Osteoblast (primary cell): ENCODE measurements at regions not wholly inside any gene's neighbourhood (a gene's known extent, or its start where the extent isn't known, plus 50 kb on each side); places are given as distances from the start of the nearest gene placed in this dataset.

ENCODE experiments used
- DNase-seq: peaks from one replicate; pipeline ENCODE4 v3.0.0; 2011; ENCODE audit warnings: low spot score, mixed read lengths; ENCODE audit not compliant: insufficient read length; ENCODE audit errors: missing footprints
- H2AFZ ChIP-seq: 2 replicates; pipeline ENCODE4 v1.6.0; 2011; ENCODE audit warnings: mild to moderate bottlenecking, low read length
- H3K27ac ChIP-seq: 2 replicates; pipeline ENCODE4 v1.5.1; 2011; ENCODE audit warnings: mild to moderate bottlenecking, low read depth, low read length, moderate library complexity
- H3K27me3 ChIP-seq: 2 replicates; pipeline ENCODE4 v1.6.0; 2012; ENCODE audit warnings: mild to moderate bottlenecking, control low read depth, inconsistent platforms, low read length, moderate library complexity; ENCODE audit not compliant: insufficient read depth
- H3K36me3 ChIP-seq: 2 replicates; pipeline ENCODE4 v1.5.1; 2011; ENCODE audit warnings: mild to moderate bottlenecking, low read length, control low read depth, moderate library complexity; ENCODE audit not compliant: insufficient read depth
- H3K4me1 ChIP-seq: 2 replicates; pipeline ENCODE4 v1.5.1; 2011; ENCODE audit warnings: mild to moderate bottlenecking, low read length, control low read depth, moderate library complexity; ENCODE audit not compliant: insufficient read depth
- H3K4me2 ChIP-seq: 2 replicates; pipeline ENCODE4 v1.6.0; 2011; ENCODE audit warnings: mild to moderate bottlenecking, low read length; ENCODE audit not compliant: insufficient read depth
- H3K4me3 ChIP-seq: fragments of 200-600 bp; sonication (generic); 3 replicates; pipeline ENCODE4 v1.5.1; 2012; ENCODE audit warnings: mild to moderate bottlenecking, low read length, inconsistent platforms; ENCODE audit not compliant: insufficient read depth
- H3K79me2 ChIP-seq: 2 replicates; pipeline ENCODE4 v1.6.0; 2012; ENCODE audit warnings: mild to moderate bottlenecking, low read length, control low read depth, inconsistent platforms; ENCODE audit not compliant: insufficient read depth
- H3K9me3 ChIP-seq: 2 replicates; pipeline ENCODE4 v1.5.1; 2011; ENCODE audit warnings: low read depth, low read length, control low read depth
- H4K20me1 ChIP-seq: 2 replicates; pipeline ENCODE4 v1.6.0; 2012; ENCODE audit warnings: mild to moderate bottlenecking, low read length, control low read depth; ENCODE audit not compliant: insufficient read depth
- TF ChIP-seq, protein P1 (sequence below): IDR thresholded peaks from 2 replicates; pipeline ENCODE4 v1.5.1; 2011; ENCODE audit warnings: mild to moderate bottlenecking, low read depth, low read length, moderate library complexity; ENCODE audit errors: extremely low read depth

DNA sequence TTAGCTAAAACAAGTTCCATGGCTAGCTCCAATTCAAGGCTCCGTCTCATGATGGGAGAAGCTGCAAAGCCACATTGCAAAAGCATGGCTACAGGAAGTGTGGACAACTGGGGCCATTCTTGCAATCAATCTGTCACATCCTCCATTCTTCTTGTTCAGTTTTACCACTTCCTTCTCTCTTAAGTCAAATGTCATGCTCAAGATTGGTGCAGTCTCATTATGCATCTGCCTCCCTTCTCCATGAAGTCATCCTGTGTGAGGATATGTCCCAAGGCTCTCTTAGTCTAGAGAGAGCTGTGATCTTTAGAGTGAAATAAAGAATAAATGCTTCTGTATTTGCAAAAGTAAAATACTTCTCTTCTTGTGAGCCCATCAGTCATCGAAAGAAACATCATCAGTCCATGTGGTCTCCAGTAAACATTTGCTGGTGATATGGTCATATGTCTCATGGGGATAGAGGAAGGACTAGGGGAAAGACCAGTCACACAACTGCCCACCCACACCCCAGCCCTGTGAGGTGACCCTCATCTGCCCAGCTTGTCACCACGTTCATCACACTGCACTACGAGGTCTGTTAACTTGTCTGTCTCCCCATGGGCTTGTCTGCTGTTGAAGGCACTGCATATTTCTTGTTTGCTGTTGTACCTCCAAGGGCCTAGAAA is 303.0 kb downstream of the NUAK1 start:
- no peaks in the 10 kb centered on the region for H4K20me1 ChIP-seq
- TF ChIP-seq, protein P1, sequence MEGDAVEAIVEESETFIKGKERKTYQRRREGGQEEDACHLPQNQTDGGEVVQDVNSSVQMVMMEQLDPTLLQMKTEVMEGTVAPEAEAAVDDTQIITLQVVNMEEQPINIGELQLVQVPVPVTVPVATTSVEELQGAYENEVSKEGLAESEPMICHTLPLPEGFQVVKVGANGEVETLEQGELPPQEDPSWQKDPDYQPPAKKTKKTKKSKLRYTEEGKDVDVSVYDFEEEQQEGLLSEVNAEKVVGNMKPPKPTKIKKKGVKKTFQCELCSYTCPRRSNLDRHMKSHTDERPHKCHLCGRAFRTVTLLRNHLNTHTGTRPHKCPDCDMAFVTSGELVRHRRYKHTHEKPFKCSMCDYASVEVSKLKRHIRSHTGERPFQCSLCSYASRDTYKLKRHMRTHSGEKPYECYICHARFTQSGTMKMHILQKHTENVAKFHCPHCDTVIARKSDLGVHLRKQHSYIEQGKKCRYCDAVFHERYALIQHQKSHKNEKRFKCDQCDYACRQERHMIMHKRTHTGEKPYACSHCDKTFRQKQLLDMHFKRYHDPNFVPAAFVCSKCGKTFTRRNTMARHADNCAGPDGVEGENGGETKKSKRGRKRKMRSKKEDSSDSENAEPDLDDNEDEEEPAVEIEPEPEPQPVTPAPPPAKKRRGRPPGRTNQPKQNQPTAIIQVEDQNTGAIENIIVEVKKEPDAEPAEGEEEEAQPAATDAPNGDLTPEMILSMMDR = no peak
- H3K27me3 ChIP-seq = no peaks in the 10 kb centered on the region
- H3K4me1 ChIP-seq = no peaks in the 10 kb centered on the region
- no peak overlapping the region for H3K27ac ChIP-seq
- H3K4me3 ChIP-seq = no peak overlapping the region
- H3K9me3 ChIP-seq = no peaks in the 10 kb centered on the region
- H2AFZ ChIP-seq = no peak overlapping the region
- DNase-seq = no peak
- no peaks in the 10 kb centered on the region for H3K36me3 ChIP-seq
- no peaks in the 10 kb centered on the region for H3K79me2 ChIP-seq
- H3K4me2 ChIP-seq = no peak overlapping the region

GRCh38 chr12:105836242-105836622 is 302.5 kb downstream of the NUAK1 start:
- H3K27me3 ChIP-seq = no peaks in the 10 kb centered on the region
- TF ChIP-seq, protein P1 = no peak

DNA sequence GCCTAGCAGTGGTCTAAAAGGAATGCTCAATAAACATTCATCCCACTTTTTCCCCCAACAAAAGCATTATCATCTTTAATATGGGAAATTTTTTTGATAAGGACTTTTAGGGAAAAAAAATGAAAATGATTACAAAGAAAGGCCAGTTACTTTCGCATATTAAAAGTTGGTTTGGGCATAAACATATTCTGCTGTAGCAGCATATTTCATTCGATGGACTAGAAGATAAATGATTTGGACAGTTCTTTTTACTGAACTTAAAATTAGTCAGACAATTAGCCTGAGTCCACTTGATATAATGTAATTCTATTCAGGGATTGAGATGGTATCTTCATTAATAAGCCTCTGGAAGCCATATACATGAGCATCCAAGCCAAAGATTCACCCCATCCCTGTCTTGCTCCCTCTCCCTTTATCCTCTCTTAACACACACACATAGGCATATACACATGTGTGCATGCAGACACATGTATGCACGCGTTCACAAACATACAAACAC is 299.1 kb downstream of the NUAK1 start:
- no peaks in the 10 kb centered on the region for H3K9me3 ChIP-seq
- H2AFZ ChIP-seq = no peak overlapping the region
- no peaks in the 10 kb centered on the region for H3K4me1 ChIP-seq
- no peak for DNase-seq
- TF ChIP-seq, protein P1 = no peak
- H3K36me3 ChIP-seq = no peaks in the 10 kb centered on the region
- H4K20me1 ChIP-seq = no peaks in the 10 kb centered on the region
- no peak overlapping the region for H3K4me2 ChIP-seq
- H3K79me2 ChIP-seq = no peaks in the 10 kb centered on the region
- no peaks in the 10 kb centered on the region for H3K27me3 ChIP-seq
- no peak overlapping the region for H3K4me3 ChIP-seq
- H3K27ac ChIP-seq = no peak overlapping the region

More at GRCh38 chr12:105836242-105836622, 302.5 kb downstream of the NUAK1 start:
- no peak for DNase-seq
- Histone ChIP-seq H4K20me1 (no peaks in the 10 kb centered on the region), H3K9me3 (no peaks in the 10 kb centered on the region), H3K4me2 (no peak overlapping the region), H2AFZ (no peak overlapping the region), H3K4me3 (no peak overlapping the region), H3K36me3 (no peaks in the 10 kb centered on the region), H3K79me2 (no peaks in the 10 kb centered on the region), H3K27ac (no peak overlapping the region), H3K4me1 (no peaks in the 10 kb centered on the region)

DNA sequence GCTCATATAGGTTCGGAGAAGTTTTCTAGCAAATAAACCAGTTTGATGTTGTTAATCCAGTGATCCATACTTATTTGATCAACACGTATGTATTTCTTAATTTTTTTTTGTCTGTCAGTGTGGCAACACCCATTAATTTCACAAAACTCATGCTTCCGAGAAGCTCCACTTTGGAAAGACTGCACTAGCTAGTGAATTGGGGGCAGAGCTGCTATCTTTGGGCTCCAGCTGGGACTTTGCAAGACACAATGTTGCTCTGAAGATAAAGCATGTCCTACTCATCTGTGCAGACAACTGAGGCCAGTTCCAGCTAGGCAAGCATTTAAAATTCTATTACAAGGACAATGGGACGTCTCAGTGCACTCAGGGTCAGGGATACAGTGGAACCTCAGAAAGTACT is 298.4 kb downstream of the NUAK1 start:
- Histone ChIP-seq H3K9me3 (no peaks in the 10 kb centered on the region), H3K27ac (no peak overlapping the region), H4K20me1 (no peaks in the 10 kb centered on the region), H2AFZ (no peak overlapping the region), H3K27me3 (no peaks in the 10 kb centered on the region), H3K79me2 (no peaks in the 10 kb centered on the region), H3K36me3 (no peaks in the 10 kb centered on the region), H3K4me3 (no peak overlapping the region), H3K4me2 (no peak overlapping the region), H3K4me1 (no peaks in the 10 kb centered on the region)
- DNase-seq = no peak
- TF ChIP-seq, protein P1 = no peak
